ENCODE measurements at regions not wholly inside any gene's neighbourhood (a gene's known extent, or its start where the extent isn't known, plus 50 kb on each side); places are given as distances from the start of the nearest gene placed in this dataset.
A peak's percentile ranks its signal among the peaks of the same experiment; 100 is the strongest.

GRCh38 chrX:107541244-107541643 lies 87.1 kb upstream of the PRPS1 start:
- DNase-seq = no peak

GRCh38 chrX:107542040-107542439 lies 86.3 kb upstream of the PRPS1 start:
- no peak for DNase-seq
- no peaks in the 10 kb centered on the region for H3K36me3 ChIP-seq (ENCODE audit: low read depth, low read length)
- H3K4me3 ChIP-seq (ENCODE audit: low read length) = no peak overlapping the region
- no peak overlapping the region for H3K9ac ChIP-seq (ENCODE audit: low read length)
- no peaks in the 10 kb centered on the region for H3K79me2 ChIP-seq (ENCODE audit: low read length)
- POLR2A ChIA-PET (ENCODE audit: unreplicated experiment) = no interaction called here
- no peaks in the 10 kb centered on the region for H3K9me3 ChIP-seq (ENCODE audit: low read length)
- no peak overlapping the region for H3K4me2 ChIP-seq (ENCODE audit: low read length)
- TF ChIP-seq CTCF (conservative IDR thresholded peaks at IDR 0.05; ENCODE audit: low read depth, low read length) = no peak
- no peak for TF ChIP-seq EZH2 (IDR thresholded peaks at IDR 0.05; ENCODE audit: low read length, unreplicated experiment)
- no peak for TF ChIP-seq EZH2phosphoT487 (IDR thresholded peaks at IDR 0.05; ENCODE audit: borderline replicate concordance, low read length)
- no TSS peak for BruUV-seq (replicated peaks)
- no peaks in the 10 kb centered on the region for H3K4me1 ChIP-seq (ENCODE audit: insufficient read depth, low read length)
- H2AFZ ChIP-seq (ENCODE audit: low read length) = no peak overlapping the region
- no peak overlapping the region for H3K27ac ChIP-seq (ENCODE audit: low read length)
- no peak for ATAC-seq
- H3K9me2 ChIP-seq (replicated peaks; ENCODE audit: low read length) = no peaks in the 10 kb centered on the region
- no peaks in the 10 kb centered on the region for H4K20me1 ChIP-seq (ENCODE audit: low read length)
- H3K27me3 ChIP-seq (ENCODE audit: low read length) = no peaks in the 10 kb centered on the region
- CTCF ChIA-PET = interaction anchor here (0.6 to 1.3 kb wide), 2 partner anchors 87 to 481 kb away, joined by 4 to 5 read pairs; no protein-coding TSS in a partner anchor
- no peaks in the 10 kb centered on the region for H3F3A ChIP-seq (ENCODE audit: low read length, unreplicated experiment)
- intact Hi-C loops (cut with micrococcal nuclease) = loop anchor here (2.0 kb wide), 1 partner anchor 87 kb away; the partner anchor contains the start of gene PRPS1

More at GRCh38 chrX:107541244-107541643, 87.1 kb upstream of the PRPS1 start:
- Histone ChIP-seq H3K27ac (ENCODE audit: low read length) (no peak overlapping the region), H3K9me2 (replicated peaks; ENCODE audit: low read length) (no peaks in the 10 kb centered on the region), H2AFZ (ENCODE audit: low read length) (no peak overlapping the region), H3K79me2 (ENCODE audit: low read length) (no peaks in the 10 kb centered on the region), H3K36me3 (ENCODE audit: low read depth, low read length) (no peaks in the 10 kb centered on the region), H3K27me3 (ENCODE audit: low read length) (no peaks in the 10 kb centered on the region), H3K4me2 (ENCODE audit: low read length) (no peak overlapping the region), H4K20me1 (ENCODE audit: low read length) (no peaks in the 10 kb centered on the region), H3K4me3 (ENCODE audit: low read length) (no peak overlapping the region), H3F3A (ENCODE audit: low read length, unreplicated experiment) (no peaks in the 10 kb centered on the region), H3K4me1 (ENCODE audit: insufficient read depth, low read length) (no peaks in the 10 kb centered on the region), H3K9ac (ENCODE audit: low read length) (no peak overlapping the region), H3K9me3 (ENCODE audit: low read length) (no peaks in the 10 kb centered on the region)
- intact Hi-C loops (cut with micrococcal nuclease) = no loop called here
- BruUV-seq (replicated peaks) = no TSS peak
- ATAC-seq = no peak
- ChIA-PET POLR2A (ENCODE audit: unreplicated experiment) (no interaction called here), CTCF (no interaction called here)
- TF ChIP-seq EZH2 (IDR thresholded peaks at IDR 0.05; ENCODE audit: low read length, unreplicated experiment) = no peak
- TF ChIP-seq EZH2phosphoT487 (IDR thresholded peaks at IDR 0.05; ENCODE audit: borderline replicate concordance, low read length) = no peak

- BruUV-seq (replicated peaks) = no TSS peak
- Histone ChIP-seq H3K9me2 (replicated peaks; ENCODE audit: low read length) (no peaks in the 10 kb centered on the region), H3K9ac (ENCODE audit: low read length) (no peak overlapping the region), H3K27me3 (ENCODE audit: low read length) (no peaks in the 10 kb centered on the region), H2AFZ (ENCODE audit: low read length) (no peak overlapping the region), H3F3A (ENCODE audit: low read length, unreplicated experiment) (no peaks in the 10 kb centered on the region), H3K4me1 (ENCODE audit: insufficient read depth, low read length) (no peaks in the 10 kb centered on the region), H4K20me1 (ENCODE audit: low read length) (no peaks in the 10 kb centered on the region), H3K4me3 (ENCODE audit: low read length) (no peak overlapping the region), H3K79me2 (ENCODE audit: low read length) (no peaks in the 10 kb centered on the region), H3K36me3 (ENCODE audit: low read depth, low read length) (no peaks in the 10 kb centered on the region), H3K4me2 (ENCODE audit: low read length) (no peak overlapping the region), H3K27ac (ENCODE audit: low read length) (no peak overlapping the region), H3K9me3 (ENCODE audit: low read length) (no peaks in the 10 kb centered on the region)
- POLR2A ChIA-PET (ENCODE audit: unreplicated experiment) = no interaction called here
- intact Hi-C loops (cut with micrococcal nuclease) = loop anchor here (2.0 kb wide), 1 partner anchor 86 kb away; the partner anchor contains the start of gene PRPS1
- TF ChIP-seq EZH2phosphoT487 (IDR thresholded peaks at IDR 0.05; ENCODE audit: borderline replicate concordance, low read length) = no peak
- peak; percentile 48 for TF ChIP-seq CTCF (conservative IDR thresholded peaks at IDR 0.05; ENCODE audit: low read depth, low read length)
- CTCF ChIA-PET = interaction anchor here (0.6 to 1.3 kb wide), 3 partner anchors 87 to 480 kb away, joined by 3 to 5 read pairs (median 4); no protein-coding TSS in a partner anchor
- peak; percentile 83 for ATAC-seq
- DNase-seq = peak; percentile 48
Observed at GRCh38 chrX:107542500-107542899, 85.8 kb upstream of the PRPS1 start.
